HEK293 (cell line): ENCODE measurements at regions not wholly inside any gene's neighbourhood (a gene's known extent, or its start where the extent isn't known, plus 50 kb on each side); places are given as distances from the start of the nearest gene placed in this dataset.
A peak's percentile ranks its signal among the peaks of the same experiment; 100 is the strongest.

Source experiments
- CTCF ChIA-PET: fragments of 350-600 bp; formaldehyde crosslinking; extraction: SDS; loops from one replicate; lab custom pipeline; 2021; ENCODE audit warnings: antibody characterized with exemption; lab: Yijun Ruan, JAX
- POLR2A ChIA-PET: fragments of 300-600 bp; formaldehyde crosslinking; extraction: SDS; loops from one replicate; lab custom pipeline; 2020; ENCODE audit warnings: antibody characterized with exemption, inconsistent platforms; lab: Yijun Ruan, JAX
- H3K27ac ChIP-seq: fragments of 200-500 bp; sonication (Bioruptor generic); 2 replicates; pipeline ENCODE4 v1.5.1; 2014; ENCODE audit warnings: low read depth, low read length, control low read depth, inconsistent platforms; ENCODE audit errors: extremely low read depth
- H3K36me3 ChIP-seq, 2 experiments: fragments of 200-500 bp in 1 of 2; sonication (Bioruptor generic) in 1 of 2; 1 replicate in 1 of 2; 2 replicates in 1 of 2; pipeline ENCODE4 v1.5.1; 2014 to 2017; ENCODE audit warnings: inconsistent platforms in 2 of 2, low read length in 2 of 2; ENCODE audit not compliant: control insufficient read depth in 2 of 2, insufficient read depth in 1 of 2
- H3K4me1 ChIP-seq: fragments of 200-500 bp; sonication (Bioruptor generic); 2 replicates; pipeline ENCODE4 v1.5.1; 2014; ENCODE audit warnings: mild to moderate bottlenecking, low read length, inconsistent platforms; ENCODE audit not compliant: control insufficient read depth, insufficient read depth
- H3K4me3 ChIP-seq: 2 replicates; pipeline ENCODE4 v1.5.1; 2011; ENCODE audit warnings: low read depth, mild to moderate bottlenecking, control low read depth, low read length, moderate library complexity
- H3K9me3 ChIP-seq: fragments of 200-500 bp; sonication (Bioruptor generic); 2 replicates; pipeline ENCODE4 v1.5.1; 2014; ENCODE audit warnings: low read depth, low read length, inconsistent platforms; ENCODE audit not compliant: control insufficient read depth, insufficient read depth
- GLI4 ChIP-seq: fragments of 450-650 bp; formaldehyde crosslinking; IDR thresholded peaks from 2 replicates; pipeline ENCODE4 v1.5.1; 2016; ENCODE audit warnings: missing biosample characterization, missing genetic modification characterization
- IKZF3 ChIP-seq: fragments of 450-650 bp; IDR thresholded peaks from 2 replicates; pipeline ENCODE4 v1.5.0; 2018; ENCODE audit warnings: missing biosample characterization, mild to moderate bottlenecking, missing genetic modification characterization, moderate library complexity
- PRDM4 ChIP-seq: fragments of 450-650 bp; formaldehyde crosslinking; IDR thresholded peaks from 2 replicates; pipeline ENCODE4 v1.5.1; 2017; ENCODE audit warnings: missing biosample characterization, missing genetic modification characterization
- SP3 ChIP-seq: fragments of 450-650 bp; formaldehyde crosslinking; IDR thresholded peaks from 2 replicates; pipeline ENCODE4 v1.5.1; 2016; ENCODE audit warnings: missing biosample characterization, missing genetic modification characterization
- SP7 ChIP-seq: fragments of 450-650 bp; formaldehyde crosslinking; IDR thresholded peaks from 2 replicates; pipeline ENCODE4 v1.5.1; 2016; ENCODE audit warnings: missing biosample characterization, missing genetic modification characterization
- ZBTB6 ChIP-seq: fragments of 450-650 bp; formaldehyde crosslinking; IDR thresholded peaks from 2 replicates; pipeline ENCODE4 v1.5.1; 2017; ENCODE audit warnings: missing biosample characterization, missing genetic modification characterization
- ZEB2 ChIP-seq: fragments of 450-650 bp; formaldehyde crosslinking; IDR thresholded peaks from 2 replicates; pipeline ENCODE4 v1.5.1; 2016; ENCODE audit warnings: missing biosample characterization, missing genetic modification characterization
- ZNF132 ChIP-seq: fragments of 450-650 bp; formaldehyde crosslinking; IDR thresholded peaks from 2 replicates; pipeline ENCODE4 v1.5.1; 2017; ENCODE audit warnings: missing biosample characterization, missing genetic modification characterization, borderline replicate concordance
- ZNF239 ChIP-seq: fragments of 450-650 bp; formaldehyde crosslinking; IDR thresholded peaks from 2 replicates; pipeline ENCODE4 v1.5.1; 2016; ENCODE audit warnings: missing biosample characterization, missing genetic modification characterization
- ZNF341 ChIP-seq: fragments of 450-650 bp; formaldehyde crosslinking; IDR thresholded peaks from 2 replicates; pipeline ENCODE4; 2016; ENCODE audit warnings: low read depth, missing biosample characterization, missing genetic modification characterization
- ZNF433 ChIP-seq: fragments of 450-650 bp; formaldehyde crosslinking; IDR thresholded peaks from 2 replicates; pipeline ENCODE4 v1.5.1; 2016; ENCODE audit warnings: missing biosample characterization, missing genetic modification characterization, low read depth
- ZNF501 ChIP-seq: fragments of 450-650 bp; formaldehyde crosslinking; IDR thresholded peaks from 2 replicates; pipeline ENCODE4 v1.5.1; 2016; ENCODE audit warnings: missing biosample characterization, missing genetic modification characterization
- ZNF514 ChIP-seq: fragments of 450-650 bp; formaldehyde crosslinking; IDR thresholded peaks from 2 replicates; pipeline ENCODE4 v1.5.1; 2016; ENCODE audit warnings: missing biosample characterization, missing genetic modification characterization
- ZNF664 ChIP-seq: fragments of 450-650 bp; formaldehyde crosslinking; IDR thresholded peaks from 2 replicates; pipeline ENCODE4 v1.5.1; 2016; ENCODE audit warnings: missing biosample characterization, missing genetic modification characterization
- ZNF704 ChIP-seq: fragments of 450-650 bp; formaldehyde crosslinking; IDR thresholded peaks from 2 replicates; pipeline ENCODE4 v1.5.1; 2016; ENCODE audit warnings: missing biosample characterization, missing genetic modification characterization
- ZNF843 ChIP-seq: fragments of 450-650 bp; formaldehyde crosslinking; IDR thresholded peaks from 2 replicates; pipeline ENCODE4 v1.5.1; 2016; ENCODE audit warnings: missing biosample characterization, missing genetic modification characterization

DNA sequence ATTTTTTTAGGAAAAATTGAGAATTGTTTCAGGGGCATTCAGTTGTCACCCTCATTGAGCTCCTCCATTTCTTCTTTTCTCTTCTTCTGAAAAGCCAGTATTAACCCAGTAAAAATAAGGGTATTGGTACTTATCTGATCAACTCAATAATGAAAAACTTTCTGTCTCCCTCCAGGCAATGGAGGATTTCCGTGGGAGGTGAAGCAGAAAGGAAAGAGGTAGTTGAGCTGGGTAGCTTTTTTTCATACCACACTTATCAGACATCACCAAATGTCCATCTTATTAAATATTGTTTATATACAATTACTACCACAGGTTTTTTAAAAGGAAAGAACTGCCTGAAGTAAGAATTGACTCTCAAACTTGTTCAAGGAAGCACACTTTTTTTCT lies 731.1 kb upstream of the ZNF608 start:
- CTCF ChIA-PET, result interaction anchor here (0.6 kb wide), 1 partner anchor 568 kb away, joined by 4 read pairs; no protein-coding TSS in a partner anchor
- no peak for TF ChIP-seq ZEB2
- no peak for TF ChIP-seq ZNF843 (tag by site-specific recombination)
- no peak for TF ChIP-seq ZNF239 (tag by site-specific recombination)
- no peak for TF ChIP-seq IKZF3 (tag by site-specific recombination)
- TF ChIP-seq ZBTB6 (tag by site-specific recombination), result no peak
- no peak for TF ChIP-seq ZNF501 (tag by site-specific recombination)
- Histone ChIP-seq H3K9me3 (no peaks in the 10 kb centered on the region), H3K4me3 (no peak overlapping the region), H3K27ac (no peak overlapping the region), H3K36me3 (no peaks in the 10 kb centered on the region), H3K4me1 (no peaks in the 10 kb centered on the region; the same call in 1 of the 2 replicates)
- POLR2A ChIA-PET, result no interaction called here

DNA sequence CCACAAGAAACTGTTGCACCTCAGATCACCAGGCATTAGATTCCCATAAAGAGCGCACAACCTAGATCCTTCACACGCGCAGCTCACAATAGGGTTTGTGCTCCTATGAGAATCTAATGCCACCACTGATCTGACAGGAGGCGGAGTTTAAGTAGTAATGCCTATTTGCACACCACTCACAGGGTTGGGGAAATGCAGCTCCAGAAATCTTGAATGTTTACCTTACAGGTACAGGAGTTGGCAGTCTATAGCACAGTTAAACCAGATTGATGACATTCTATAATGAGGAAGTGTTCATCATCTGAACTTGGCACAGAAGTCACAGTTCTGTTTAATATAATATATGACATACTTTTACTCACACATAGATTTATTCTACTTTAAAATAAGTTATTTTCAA lies 732.2 kb upstream of the ZNF608 start:
- ChIA-PET CTCF (interaction anchor here (0.6 kb wide), 1 partner anchor 10 kb away, joined by 4 read pairs; no protein-coding TSS in a partner anchor), POLR2A (no interaction called here)
- peaks cover 2% of the 10 kb centered on the region for H3K4me1 ChIP-seq
- no peaks in the 10 kb centered on the region for H3K9me3 ChIP-seq
- H3K4me3 ChIP-seq, result no peak overlapping the region
- H3K36me3 ChIP-seq, result no peaks in the 10 kb centered on the region
- TF ChIP-seq ZNF433 (tag by site-specific recombination) (no peak), ZNF664 (tag by site-specific recombination) (no peak), SP3 (no peak), ZNF704 (tag by site-specific recombination) (no peak), GLI4 (tag by site-specific recombination) (no peak), ZNF341 (no peak)
- H3K27ac ChIP-seq, result no peak overlapping the region

DNA sequence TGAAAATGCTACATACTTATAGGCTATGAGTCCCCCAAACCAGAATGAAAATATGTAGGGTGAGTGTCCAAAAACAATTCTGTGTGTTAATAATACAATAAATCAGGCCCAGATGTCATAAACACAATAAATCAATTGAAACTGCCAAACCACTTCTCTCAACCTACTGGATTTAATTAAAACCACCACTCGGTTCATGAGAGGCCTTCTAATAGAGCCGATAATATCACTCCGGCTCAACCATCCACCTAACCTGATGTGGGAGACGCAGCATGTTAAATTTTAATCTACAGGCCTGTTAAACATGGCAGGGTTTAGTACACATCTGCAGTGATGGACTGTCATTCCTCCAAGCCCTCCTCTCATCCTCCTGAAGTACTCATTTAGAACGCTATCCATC lies 734.5 kb upstream of the ZNF608 start:
- POLR2A ChIA-PET, result no interaction called here
- Histone ChIP-seq H3K4me1 (peaks cover 15% of the 10 kb centered on the region), H3K4me3 (no peak overlapping the region), H3K27ac (no peak overlapping the region), H3K9me3 (no peaks in the 10 kb centered on the region), H3K36me3 (no peaks in the 10 kb centered on the region)
- TF ChIP-seq ZNF514 (no peak), SP7 (tag by site-specific recombination) (no peak), ZNF132 (no peak), PRDM4 (peak; percentile 54)
- CTCF ChIA-PET, result interaction anchor here (0.7 to 1.0 kb wide), 2 partner anchors 10 to 140 kb away, joined by 3 to 4 read pairs; no protein-coding TSS in a partner anchor
